Activated T-cell treated with anti-CD3 and anti-CD28 coated beads, Interleukin-2, amount 50 U/mL, for 4 hours (primary cell): ENCODE measurements at regions not wholly inside any gene's neighbourhood (a gene's known extent, or its start where the extent isn't known, plus 50 kb on each side); places are given as distances from the start of the nearest gene placed in this dataset.

Experiments
- ATAC-seq, 2 donors: fragments of 200-7000 bp; cut with Tn5 transposase; one replicate each; pipeline ENCODE4 v1.10.0; 2021
- DNase-seq: peaks from one replicate; pipeline ENCODE4 v3.0.0-alpha.2; 2020
- H3K27me3 Mint-ChIP-seq: one replicate; pipeline ENCODE4 v1.8.0; 2021; ENCODE audit warnings: low read depth, mixed read lengths
- H3K36me3 Mint-ChIP-seq: one replicate; pipeline ENCODE4 v1.8.0; 2022; ENCODE audit warnings: mixed read lengths; ENCODE audit not compliant: insufficient read depth
- H3K4me1 Mint-ChIP-seq: one replicate; pipeline ENCODE4 v1.8.0; 2021; ENCODE audit warnings: low read depth, mixed read lengths
- H3K4me3 Mint-ChIP-seq: one replicate; pipeline ENCODE4 v1.8.0; 2021; ENCODE audit warnings: mild to moderate bottlenecking, moderate library complexity, mixed read lengths
- H3K9me3 Mint-ChIP-seq: one replicate; pipeline ENCODE4 v1.8.0; 2021; ENCODE audit warnings: mixed read lengths

GRCh38 chr1:108044318-108044717 lies 79.3 kb upstream of the VAV3 start:
- no peak for DNase-seq
- ATAC-seq, result no peak
- Mint-ChIP-seq H3K4me3 (no peak overlapping the region), H3K27me3 (peaks cover 4% of the 10 kb centered on the region), H3K9me3 (no peaks in the 10 kb centered on the region), H3K4me1 (peaks cover 25% of the 10 kb centered on the region), H3K36me3 (no peaks in the 10 kb centered on the region)

DNA sequence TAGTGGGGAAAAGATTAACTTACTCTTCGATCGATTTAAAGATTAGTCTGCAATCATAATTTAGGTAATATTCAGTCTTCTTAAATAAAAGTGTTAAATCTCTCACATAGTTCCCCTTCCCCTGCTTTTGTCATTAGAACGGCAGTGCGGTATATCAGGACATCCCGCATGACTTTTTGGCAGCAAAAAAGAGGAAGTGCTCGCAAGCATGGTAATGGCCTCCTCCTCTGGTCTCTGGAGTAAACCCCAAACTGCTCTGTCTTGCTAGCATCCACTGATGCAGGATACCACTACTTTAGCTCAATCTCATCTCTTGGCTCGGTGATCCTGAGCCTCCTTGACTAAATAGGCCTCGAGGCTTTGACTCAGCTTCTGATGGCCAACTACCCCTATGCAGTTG lies 78.7 kb upstream of the VAV3 start:
- ATAC-seq (no peak), DNase-seq (no peak)
- peaks cover 25% of the 10 kb centered on the region for H3K4me1 Mint-ChIP-seq
- H3K4me3 Mint-ChIP-seq, result no peak overlapping the region
- no peaks in the 10 kb centered on the region for H3K9me3 Mint-ChIP-seq
- H3K36me3 Mint-ChIP-seq, result no peaks in the 10 kb centered on the region
- H3K27me3 Mint-ChIP-seq, result peaks cover 4% of the 10 kb centered on the region

GRCh38 chr1:108042610-108043009 lies 77.6 kb upstream of the VAV3 start:
- Mint-ChIP-seq H3K27me3 (peaks cover 4% of the 10 kb centered on the region), H3K9me3 (no peaks in the 10 kb centered on the region), H3K4me1 (peaks cover 21% of the 10 kb centered on the region), H3K36me3 (no peaks in the 10 kb centered on the region), H3K4me3 (no peak overlapping the region)
- DNase-seq, result no peak
- no peak for ATAC-seq

DNA sequence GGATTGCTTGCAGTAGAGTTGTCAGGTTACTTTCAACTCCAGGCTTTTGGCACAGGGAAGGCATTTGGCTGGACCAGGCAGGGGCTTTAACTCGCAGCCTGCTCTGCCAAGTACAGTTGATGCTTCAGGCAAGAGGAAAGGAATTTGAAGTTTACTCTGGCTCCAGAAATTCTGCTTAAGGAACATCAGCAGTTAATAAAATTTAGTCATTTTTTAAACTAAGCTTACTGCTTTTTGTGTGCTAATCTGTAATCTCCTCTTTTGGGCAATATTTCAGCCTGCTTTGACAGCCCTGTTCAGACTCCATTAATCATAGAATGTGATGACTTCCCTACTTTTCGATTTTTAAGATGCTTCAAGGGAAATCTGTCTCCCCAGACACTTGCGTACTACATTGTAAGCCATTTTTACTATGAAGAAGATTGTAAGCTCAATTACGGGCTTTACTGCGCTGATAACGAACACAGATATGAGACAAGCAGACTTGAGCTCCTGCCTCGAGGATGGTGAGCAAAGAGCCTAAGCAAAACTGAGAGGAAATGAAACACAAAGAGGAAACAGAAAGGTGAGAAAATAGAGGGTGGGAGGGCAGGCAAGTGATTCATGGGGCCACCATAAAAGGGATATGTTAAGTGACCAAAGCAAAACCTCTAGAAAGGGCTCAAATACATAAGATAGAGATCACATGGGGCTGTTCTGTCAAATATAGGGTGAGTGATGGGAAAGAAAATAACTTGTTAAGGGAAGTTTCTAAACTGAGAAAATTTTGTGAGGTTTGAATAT lies 76.6 kb upstream of the VAV3 start:
- Mint-ChIP-seq H3K36me3 (no peaks in the 10 kb centered on the region), H3K9me3 (no peaks in the 10 kb centered on the region), H3K4me1 (peaks cover 21% of the 10 kb centered on the region), H3K27me3 (no peaks in the 10 kb centered on the region), H3K4me3 (no peak overlapping the region)
- ATAC-seq (peak; percentile 77 to 79), DNase-seq (no peak)

DNA sequence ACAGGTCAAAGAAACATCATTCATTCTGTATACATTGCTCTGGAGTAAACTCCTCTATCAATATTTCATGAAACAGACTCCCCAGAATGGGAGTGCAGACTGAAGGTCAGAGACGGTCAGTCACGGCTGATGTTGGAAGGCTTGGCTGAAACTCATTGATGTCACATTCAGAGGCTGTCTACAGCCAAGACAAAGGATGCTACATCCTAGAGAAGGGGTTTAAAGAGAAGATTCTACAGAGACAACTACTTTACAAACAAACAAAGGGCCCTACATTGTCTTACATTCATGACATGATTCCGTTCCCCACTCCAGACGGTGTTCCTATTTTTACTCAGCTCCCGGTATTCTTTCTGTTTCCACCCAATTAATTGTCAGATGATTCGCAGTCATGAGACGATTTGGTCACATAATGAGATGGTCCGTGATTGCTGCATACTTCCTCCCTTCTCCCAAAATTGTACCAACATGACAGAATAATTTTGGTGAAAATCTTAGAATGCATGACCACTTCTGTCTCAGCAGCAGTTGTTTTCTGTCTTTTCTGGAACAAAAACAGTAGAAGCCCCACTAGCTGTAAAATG lies 73.8 kb upstream of the VAV3 start:
- Mint-ChIP-seq H3K36me3 (no peaks in the 10 kb centered on the region), H3K4me3 (no peak overlapping the region), H3K4me1 (peaks cover 16% of the 10 kb centered on the region), H3K27me3 (no peaks in the 10 kb centered on the region), H3K9me3 (no peaks in the 10 kb centered on the region)
- DNase-seq (no peak), ATAC-seq (no peak)

GRCh38 chr1:108036796-108037562 lies 72.0 kb upstream of the VAV3 start:
- no peaks in the 10 kb centered on the region for H3K27me3 Mint-ChIP-seq
- H3K4me3 Mint-ChIP-seq, result no peak overlapping the region
- no peaks in the 10 kb centered on the region for H3K9me3 Mint-ChIP-seq
- peaks cover 9% of the 10 kb centered on the region for H3K4me1 Mint-ChIP-seq
- no peaks in the 10 kb centered on the region for H3K36me3 Mint-ChIP-seq
- DNase-seq, result no peak
- no peak for ATAC-seq

- no peaks in the 10 kb centered on the region for H3K36me3 Mint-ChIP-seq
- H3K4me1 Mint-ChIP-seq, result no peaks in the 10 kb centered on the region
- ATAC-seq (no peak), DNase-seq (no peak)
- no peaks in the 10 kb centered on the region for H3K9me3 Mint-ChIP-seq
- H3K27me3 Mint-ChIP-seq, result no peaks in the 10 kb centered on the region
- H3K4me3 Mint-ChIP-seq, result no peak overlapping the region
Observed at GRCh38 chr1:108034396-108034795, 69.4 kb upstream of the VAV3 start.

DNA sequence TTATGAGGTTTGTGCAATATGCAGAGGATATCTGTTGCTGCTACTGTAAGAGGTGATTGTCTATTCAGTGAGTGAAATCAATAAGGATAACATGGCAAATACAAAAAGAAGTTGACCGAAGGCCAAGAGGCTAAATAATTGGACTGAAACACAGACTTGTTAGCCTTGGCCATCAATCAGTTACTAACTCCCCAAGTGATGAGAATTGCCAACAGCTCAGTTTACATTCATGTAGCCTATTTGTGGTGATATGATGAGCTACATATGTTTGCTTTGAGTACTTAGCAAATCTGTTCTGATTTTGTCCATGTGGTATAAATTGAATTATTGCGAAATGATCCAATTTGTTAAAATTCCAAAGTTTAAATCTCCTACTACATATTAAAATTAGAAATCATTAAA lies 68.6 kb upstream of the VAV3 start:
- Mint-ChIP-seq H3K9me3 (no peaks in the 10 kb centered on the region), H3K4me1 (no peaks in the 10 kb centered on the region)

GRCh38 chr1:108028841-108029388 lies 63.9 kb upstream of the VAV3 start:
- DNase-seq (no peak), ATAC-seq (no peak)
- no peaks in the 10 kb centered on the region for H3K4me1 Mint-ChIP-seq
- no peaks in the 10 kb centered on the region for H3K27me3 Mint-ChIP-seq
- H3K4me3 Mint-ChIP-seq, result no peak overlapping the region
- H3K9me3 Mint-ChIP-seq, result no peaks in the 10 kb centered on the region
- no peaks in the 10 kb centered on the region for H3K36me3 Mint-ChIP-seq

More for the DNA sequence above, 68.6 kb upstream of the VAV3 start:
- Mint-ChIP-seq H3K36me3 (no peaks in the 10 kb centered on the region), H3K4me3 (no peak overlapping the region), H3K27me3 (no peaks in the 10 kb centered on the region)
- DNase-seq (no peak), ATAC-seq (no peak)

DNA sequence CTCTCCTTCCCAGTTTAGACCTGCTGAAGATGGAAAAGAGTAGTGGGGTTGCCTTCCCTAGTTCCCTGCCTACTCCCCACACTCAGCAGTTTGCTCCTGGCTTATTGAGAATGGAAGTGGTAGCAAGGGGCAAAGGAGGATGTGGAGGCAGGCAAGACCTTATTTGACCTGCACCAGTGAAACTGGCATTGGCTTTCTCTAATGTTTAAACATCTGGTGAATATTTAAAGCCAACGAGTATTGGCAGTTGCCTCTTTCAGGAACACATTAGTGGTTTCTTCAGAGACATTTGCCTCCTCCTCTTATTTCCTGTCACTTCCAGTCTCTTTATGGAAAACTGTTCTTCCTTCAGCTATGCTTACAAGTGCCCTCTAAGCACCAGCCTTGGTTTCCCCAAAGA lies 62.4 kb upstream of the VAV3 start:
- ATAC-seq (no peak), DNase-seq (no peak)
- Mint-ChIP-seq H3K4me1 (no peaks in the 10 kb centered on the region), H3K36me3 (no peaks in the 10 kb centered on the region), H3K9me3 (no peaks in the 10 kb centered on the region), H3K27me3 (no peaks in the 10 kb centered on the region), H3K4me3 (no peak overlapping the region)

DNA sequence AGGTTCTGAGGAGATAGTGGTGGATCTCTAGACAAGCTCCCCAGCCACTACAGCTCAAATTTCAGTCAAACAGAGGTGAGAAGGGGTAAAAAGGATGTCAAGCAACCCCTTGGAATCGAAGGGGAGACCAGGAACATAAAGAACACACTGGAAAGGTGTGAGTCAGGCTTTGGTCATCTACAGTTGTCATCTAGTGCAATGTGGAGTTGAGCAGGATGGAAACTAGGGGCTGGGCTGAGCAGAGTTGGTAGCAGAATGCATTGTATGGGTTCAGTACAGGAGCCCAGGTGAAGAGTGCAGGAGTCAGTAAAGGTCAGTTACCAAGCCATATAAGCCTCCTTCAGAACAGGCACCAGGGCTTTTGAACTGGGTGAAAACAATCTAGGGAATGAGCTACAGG lies 52.7 kb upstream of the VAV3 start:
- Mint-ChIP-seq H3K4me1 (peaks cover 3% of the 10 kb centered on the region), H3K27me3 (no peaks in the 10 kb centered on the region), H3K9me3 (no peaks in the 10 kb centered on the region), H3K4me3 (no peak overlapping the region), H3K36me3 (no peaks in the 10 kb centered on the region)
- DNase-seq (no peak), ATAC-seq (no peak)

DNA sequence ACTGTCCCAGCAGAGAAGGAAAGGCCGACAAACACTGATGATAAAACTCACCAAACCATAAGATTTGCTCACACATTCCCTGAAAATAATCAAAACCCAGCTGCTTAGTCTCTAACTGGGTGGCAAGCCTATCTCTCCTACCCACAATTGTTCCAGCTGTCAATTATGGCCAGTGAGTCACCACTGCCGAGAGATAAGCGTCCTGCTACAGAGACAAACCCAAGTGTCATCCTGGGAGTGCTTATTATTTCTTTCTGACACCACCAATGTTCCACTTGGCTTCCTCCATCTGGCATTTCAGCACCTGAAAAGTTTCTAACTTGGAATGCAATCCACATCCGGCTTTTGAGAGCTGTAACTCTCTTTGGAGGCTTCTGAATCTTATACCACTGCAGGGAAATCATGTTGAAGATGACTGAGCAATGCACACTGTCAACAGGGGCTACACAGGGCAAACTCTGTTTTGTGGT lies 51.5 kb upstream of the VAV3 start:
- Mint-ChIP-seq H3K4me1 (peaks cover 3% of the 10 kb centered on the region), H3K4me3 (no peak overlapping the region), H3K36me3 (no peaks in the 10 kb centered on the region), H3K27me3 (no peaks in the 10 kb centered on the region), H3K9me3 (no peaks in the 10 kb centered on the region)
- peak; percentile 14 to 38 for ATAC-seq
- no peak for DNase-seq
